ENCODE measurements at regions not wholly inside any gene's neighbourhood (a gene's known extent, or its start where the extent isn't known, plus 50 kb on each side); places are given as distances from the start of the nearest gene placed in this dataset.
"Not testable (repeated sequence)": the region's sequence is repeated elsewhere in the genome, so short reads cannot be mapped to it uniquely, and the experiment has no call there.

DNA sequence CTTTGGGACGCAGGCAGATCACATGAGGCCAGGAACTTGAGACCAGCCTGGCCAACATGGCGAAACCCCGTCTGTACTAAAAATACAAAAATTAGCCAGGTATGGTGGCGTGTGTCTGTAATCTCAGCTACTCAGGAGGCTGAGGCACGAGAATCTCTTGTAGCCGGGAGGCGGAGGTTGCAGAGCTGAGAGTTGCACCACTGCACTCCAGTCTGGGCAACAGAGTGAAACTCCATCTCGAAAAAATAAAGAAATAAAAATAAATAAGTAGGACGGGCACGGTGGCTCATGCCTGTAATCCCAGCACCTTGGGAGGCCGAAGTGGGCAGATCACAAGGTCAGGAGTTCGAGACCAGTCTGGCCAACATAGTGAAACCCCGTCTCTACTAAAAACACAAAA, 58.2 kb upstream of the CACUL1 start:
- TF ChIP-seq, protein P1, sequence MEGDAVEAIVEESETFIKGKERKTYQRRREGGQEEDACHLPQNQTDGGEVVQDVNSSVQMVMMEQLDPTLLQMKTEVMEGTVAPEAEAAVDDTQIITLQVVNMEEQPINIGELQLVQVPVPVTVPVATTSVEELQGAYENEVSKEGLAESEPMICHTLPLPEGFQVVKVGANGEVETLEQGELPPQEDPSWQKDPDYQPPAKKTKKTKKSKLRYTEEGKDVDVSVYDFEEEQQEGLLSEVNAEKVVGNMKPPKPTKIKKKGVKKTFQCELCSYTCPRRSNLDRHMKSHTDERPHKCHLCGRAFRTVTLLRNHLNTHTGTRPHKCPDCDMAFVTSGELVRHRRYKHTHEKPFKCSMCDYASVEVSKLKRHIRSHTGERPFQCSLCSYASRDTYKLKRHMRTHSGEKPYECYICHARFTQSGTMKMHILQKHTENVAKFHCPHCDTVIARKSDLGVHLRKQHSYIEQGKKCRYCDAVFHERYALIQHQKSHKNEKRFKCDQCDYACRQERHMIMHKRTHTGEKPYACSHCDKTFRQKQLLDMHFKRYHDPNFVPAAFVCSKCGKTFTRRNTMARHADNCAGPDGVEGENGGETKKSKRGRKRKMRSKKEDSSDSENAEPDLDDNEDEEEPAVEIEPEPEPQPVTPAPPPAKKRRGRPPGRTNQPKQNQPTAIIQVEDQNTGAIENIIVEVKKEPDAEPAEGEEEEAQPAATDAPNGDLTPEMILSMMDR (IDR thresholded peaks at IDR 0.05; ENCODE audit: low read length), result not testable (repeated sequence)
- TF ChIP-seq EZH2phosphoT487 (IDR thresholded peaks at IDR 0.05; ENCODE audit: low read length); EZH2 (optimal IDR thresholded peaks at IDR 0.05; ENCODE audit: low read depth, low read length): not testable (repeated sequence)
